Osteoblast (primary cell): ENCODE measurements at regions not wholly inside any gene's neighbourhood (a gene's known extent, or its start where the extent isn't known, plus 50 kb on each side); places are given as distances from the start of the nearest gene placed in this dataset.

ENCODE experiments used
- DNase-seq: peaks from one replicate; pipeline ENCODE4 v3.0.0; 2011; ENCODE audit warnings: low spot score, mixed read lengths; ENCODE audit not compliant: insufficient read length; ENCODE audit errors: missing footprints
- H2AFZ ChIP-seq: 2 replicates; pipeline ENCODE4 v1.6.0; 2011; ENCODE audit warnings: mild to moderate bottlenecking, low read length
- H3K27ac ChIP-seq: 2 replicates; pipeline ENCODE4 v1.5.1; 2011; ENCODE audit warnings: mild to moderate bottlenecking, low read depth, low read length, moderate library complexity
- H3K27me3 ChIP-seq: 2 replicates; pipeline ENCODE4 v1.6.0; 2012; ENCODE audit warnings: mild to moderate bottlenecking, control low read depth, inconsistent platforms, low read length, moderate library complexity; ENCODE audit not compliant: insufficient read depth
- H3K36me3 ChIP-seq: 2 replicates; pipeline ENCODE4 v1.5.1; 2011; ENCODE audit warnings: mild to moderate bottlenecking, low read length, control low read depth, moderate library complexity; ENCODE audit not compliant: insufficient read depth
- H3K4me1 ChIP-seq: 2 replicates; pipeline ENCODE4 v1.5.1; 2011; ENCODE audit warnings: mild to moderate bottlenecking, low read length, control low read depth, moderate library complexity; ENCODE audit not compliant: insufficient read depth
- H3K4me2 ChIP-seq: 2 replicates; pipeline ENCODE4 v1.6.0; 2011; ENCODE audit warnings: mild to moderate bottlenecking, low read length; ENCODE audit not compliant: insufficient read depth
- H3K4me3 ChIP-seq: fragments of 200-600 bp; sonication (generic); 3 replicates; pipeline ENCODE4 v1.5.1; 2012; ENCODE audit warnings: mild to moderate bottlenecking, low read length, inconsistent platforms; ENCODE audit not compliant: insufficient read depth
- H3K79me2 ChIP-seq: 2 replicates; pipeline ENCODE4 v1.6.0; 2012; ENCODE audit warnings: mild to moderate bottlenecking, low read length, control low read depth, inconsistent platforms; ENCODE audit not compliant: insufficient read depth
- H3K9me3 ChIP-seq: 2 replicates; pipeline ENCODE4 v1.5.1; 2011; ENCODE audit warnings: low read depth, low read length, control low read depth
- H4K20me1 ChIP-seq: 2 replicates; pipeline ENCODE4 v1.6.0; 2012; ENCODE audit warnings: mild to moderate bottlenecking, low read length, control low read depth; ENCODE audit not compliant: insufficient read depth
- TF ChIP-seq, protein P1 (sequence below): IDR thresholded peaks from 2 replicates; pipeline ENCODE4 v1.5.1; 2011; ENCODE audit warnings: mild to moderate bottlenecking, low read depth, low read length, moderate library complexity; ENCODE audit errors: extremely low read depth

DNA sequence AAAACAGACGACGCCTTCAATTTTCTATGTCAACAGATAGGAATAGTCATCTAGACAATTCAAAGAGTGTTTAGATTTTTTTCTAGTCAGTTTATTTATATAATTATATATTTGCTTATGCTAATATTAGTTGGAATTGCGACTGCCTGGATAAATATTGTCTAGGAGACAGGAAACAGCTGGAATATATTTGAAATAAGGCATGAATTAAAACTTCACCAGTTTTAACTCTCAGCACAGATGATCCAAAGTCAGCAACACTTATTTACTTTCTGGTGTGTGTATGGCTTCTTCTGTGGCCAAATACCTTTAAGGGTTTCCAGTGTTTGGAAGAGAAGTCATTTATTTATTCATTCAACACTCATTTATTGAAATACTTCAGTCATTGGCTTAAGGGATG lies 1215.4 kb upstream of the USP15 start:
- Histone ChIP-seq H3K36me3 (no peaks in the 10 kb centered on the region), H3K4me1 (no peaks in the 10 kb centered on the region), H4K20me1 (no peaks in the 10 kb centered on the region), H3K4me3 (no peak overlapping the region), H3K27ac (no peak overlapping the region), H3K27me3 (no peaks in the 10 kb centered on the region), H3K9me3 (no peaks in the 10 kb centered on the region), H3K79me2 (no peaks in the 10 kb centered on the region), H2AFZ (no peak overlapping the region), H3K4me2 (no peak overlapping the region)
- TF ChIP-seq, protein P1, sequence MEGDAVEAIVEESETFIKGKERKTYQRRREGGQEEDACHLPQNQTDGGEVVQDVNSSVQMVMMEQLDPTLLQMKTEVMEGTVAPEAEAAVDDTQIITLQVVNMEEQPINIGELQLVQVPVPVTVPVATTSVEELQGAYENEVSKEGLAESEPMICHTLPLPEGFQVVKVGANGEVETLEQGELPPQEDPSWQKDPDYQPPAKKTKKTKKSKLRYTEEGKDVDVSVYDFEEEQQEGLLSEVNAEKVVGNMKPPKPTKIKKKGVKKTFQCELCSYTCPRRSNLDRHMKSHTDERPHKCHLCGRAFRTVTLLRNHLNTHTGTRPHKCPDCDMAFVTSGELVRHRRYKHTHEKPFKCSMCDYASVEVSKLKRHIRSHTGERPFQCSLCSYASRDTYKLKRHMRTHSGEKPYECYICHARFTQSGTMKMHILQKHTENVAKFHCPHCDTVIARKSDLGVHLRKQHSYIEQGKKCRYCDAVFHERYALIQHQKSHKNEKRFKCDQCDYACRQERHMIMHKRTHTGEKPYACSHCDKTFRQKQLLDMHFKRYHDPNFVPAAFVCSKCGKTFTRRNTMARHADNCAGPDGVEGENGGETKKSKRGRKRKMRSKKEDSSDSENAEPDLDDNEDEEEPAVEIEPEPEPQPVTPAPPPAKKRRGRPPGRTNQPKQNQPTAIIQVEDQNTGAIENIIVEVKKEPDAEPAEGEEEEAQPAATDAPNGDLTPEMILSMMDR, result no peak
- no peak for DNase-seq

DNA sequence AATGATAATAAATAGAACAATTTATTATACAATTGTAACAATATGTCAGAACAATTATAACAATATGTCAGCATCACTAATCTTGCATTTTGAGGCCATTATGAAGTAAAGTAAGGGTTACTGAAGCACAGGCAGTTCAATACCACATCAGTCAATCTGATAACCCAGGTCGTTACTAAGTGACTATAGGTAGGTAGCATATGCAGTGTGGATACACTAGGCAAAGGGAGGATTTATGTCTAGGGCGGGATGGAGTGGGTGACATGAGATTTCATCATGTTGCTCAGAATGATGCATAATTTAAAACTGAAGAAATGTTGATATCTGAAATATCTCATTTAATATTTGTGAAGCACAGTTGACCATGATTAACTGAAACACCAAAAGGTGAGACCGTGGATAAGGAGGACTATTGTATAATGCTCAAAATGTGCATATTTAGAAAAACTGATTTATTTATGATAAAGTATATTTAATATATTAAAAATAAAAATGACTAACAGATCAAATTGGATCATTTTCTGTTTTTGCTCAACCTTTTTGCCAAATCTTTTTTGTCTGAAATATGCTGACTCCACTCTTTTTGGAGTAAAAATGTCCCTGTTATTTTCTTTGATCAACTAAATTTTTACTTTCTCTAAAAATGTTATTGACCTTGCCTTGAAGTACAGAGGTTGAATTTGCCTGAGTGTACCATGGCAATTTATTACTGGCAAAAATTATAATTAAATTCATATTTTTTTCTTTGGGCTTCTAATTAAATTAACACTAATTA lies 1189.4 kb upstream of the USP15 start:
- H3K36me3 ChIP-seq, result no peaks in the 10 kb centered on the region
- H2AFZ ChIP-seq, result no peak overlapping the region
- H3K4me1 ChIP-seq, result no peaks in the 10 kb centered on the region
- no peak overlapping the region for H3K4me2 ChIP-seq
- DNase-seq, result no peak
- no peaks in the 10 kb centered on the region for H3K9me3 ChIP-seq
- H3K27ac ChIP-seq, result no peak overlapping the region
- no peaks in the 10 kb centered on the region for H3K27me3 ChIP-seq
- no peak overlapping the region for H3K4me3 ChIP-seq
- no peaks in the 10 kb centered on the region for H4K20me1 ChIP-seq
- TF ChIP-seq, protein P1, result no peak
- H3K79me2 ChIP-seq, result no peaks in the 10 kb centered on the region

DNA sequence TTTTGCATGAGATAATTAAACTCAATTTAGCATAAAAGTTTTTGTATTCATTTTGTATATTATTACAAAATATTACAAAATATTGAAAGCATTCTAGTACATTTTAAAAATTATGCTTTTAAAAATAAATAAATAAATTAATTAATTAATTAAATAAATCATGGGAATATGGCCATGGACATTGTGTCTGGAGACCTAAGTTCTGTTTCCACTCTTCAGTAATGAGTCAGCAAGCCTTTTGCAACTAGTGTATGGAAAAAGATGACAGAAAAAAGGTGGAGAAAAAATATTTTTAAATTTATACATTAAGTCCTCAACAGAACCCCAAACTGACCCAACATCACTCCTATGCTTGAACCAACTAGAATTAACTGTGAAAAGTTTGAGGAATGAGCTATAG lies 1187.5 kb upstream of the USP15 start:
- Histone ChIP-seq H3K27ac (no peak overlapping the region), H3K4me3 (no peak overlapping the region), H3K4me2 (no peak overlapping the region), H3K36me3 (no peaks in the 10 kb centered on the region), H3K79me2 (no peaks in the 10 kb centered on the region), H3K27me3 (no peaks in the 10 kb centered on the region), H4K20me1 (no peaks in the 10 kb centered on the region), H2AFZ (no peak overlapping the region), H3K9me3 (no peaks in the 10 kb centered on the region), H3K4me1 (no peaks in the 10 kb centered on the region)
- TF ChIP-seq, protein P1, result no peak
- no peak for DNase-seq

DNA sequence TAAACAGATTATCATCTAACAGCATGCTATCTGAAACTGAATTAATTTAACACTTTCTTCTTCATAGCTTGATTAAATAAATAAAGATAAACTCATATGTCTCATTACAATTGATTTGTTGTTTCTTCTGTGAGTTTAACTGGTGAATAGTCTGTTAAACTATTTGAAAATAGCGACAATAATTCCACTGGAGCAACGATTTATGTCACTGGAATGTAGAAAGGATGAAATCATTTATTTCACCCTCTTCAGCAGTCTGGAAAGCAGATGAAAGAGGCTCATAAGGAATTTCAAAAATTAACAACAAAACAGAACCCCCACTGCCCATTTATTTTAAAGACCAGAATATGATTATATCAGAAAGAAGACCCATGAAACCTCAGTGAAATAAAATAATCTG lies 1165.1 kb upstream of the USP15 start:
- H2AFZ ChIP-seq, result no peak overlapping the region
- no peak overlapping the region for H3K4me2 ChIP-seq

More for the DNA sequence above, 1165.1 kb upstream of the USP15 start:
- H3K27ac ChIP-seq, result no peak overlapping the region
- no peaks in the 10 kb centered on the region for H3K36me3 ChIP-seq
- no peaks in the 10 kb centered on the region for H4K20me1 ChIP-seq
- peaks cover 2% of the 10 kb centered on the region for H3K9me3 ChIP-seq
- H3K27me3 ChIP-seq, result no peaks in the 10 kb centered on the region
- H3K4me1 ChIP-seq, result no peaks in the 10 kb centered on the region
- no peak for DNase-seq
- TF ChIP-seq, protein P1, result no peak
- no peaks in the 10 kb centered on the region for H3K79me2 ChIP-seq
- no peak overlapping the region for H3K4me3 ChIP-seq
